ENCODE measurements at regions not wholly inside any gene's neighbourhood (a gene's known extent, or its start where the extent isn't known, plus 50 kb on each side); places are given as distances from the start of the nearest gene placed in this dataset.
"Not testable (repeated sequence)": the region's sequence is repeated elsewhere in the genome, so short reads cannot be mapped to it uniquely, and the experiment has no call there.

- not testable (repeated sequence) for DNase-seq
Observed at GRCh38 chr2:215889240-215889969, 123.9 kb downstream of the MREG start.

GRCh38 chr2:215888680-215889079 lies 124.7 kb downstream of the MREG start:
- DNase-seq: no peak

GRCh38 chr2:215887303-215887702 lies 126.0 kb downstream of the MREG start:
- no peak for DNase-seq

- no peak for DNase-seq
Observed at GRCh38 chr2:215886022-215886421, 127.3 kb downstream of the MREG start.

- DNase-seq: no peak
Observed at GRCh38 chr2:215885536-215885935, 127.8 kb downstream of the MREG start.

GRCh38 chr2:215884451-215885087 lies 128.8 kb downstream of the MREG start:
- DNase-seq: no peak

GRCh38 chr2:215883799-215884198 lies 129.6 kb downstream of the MREG start:
- DNase-seq: no peak

- no peak for DNase-seq
Observed at GRCh38 chr2:215882689-215883088, 130.7 kb downstream of the MREG start.

GRCh38 chr2:215881582-215881981 lies 131.8 kb downstream of the MREG start:
- no peak for DNase-seq

- no peak for DNase-seq
Observed at GRCh38 chr2:215880970-215881369, 132.4 kb downstream of the MREG start.

- DNase-seq: no peak
Observed at GRCh38 chr2:215879977-215880940, 133.1 kb downstream of the MREG start.

- no peak for DNase-seq
Observed at GRCh38 chr2:215879331-215879730, 134.0 kb downstream of the MREG start.

- DNase-seq: no peak
Observed at GRCh38 chr2:215878476-215879063, 134.8 kb downstream of the MREG start.

GRCh38 chr2:215876937-215877238 lies 136.5 kb downstream of the MREG start:
- no peak for DNase-seq

- DNase-seq: no peak
Observed at GRCh38 chr2:215876139-215876936, 137.0 kb downstream of the MREG start.

GRCh38 chr2:215874418-215874817 lies 138.9 kb downstream of the MREG start:
- no peak for DNase-seq

GRCh38 chr2:215870986-215871385 lies 142.4 kb downstream of the MREG start:
- no peak for DNase-seq

GRCh38 chr2:215870088-215870490 lies 143.3 kb downstream of the MREG start:
- DNase-seq: no peak

GRCh38 chr2:215868846-215869543 lies 144.4 kb downstream of the MREG start:
- DNase-seq: no peak

- no peak for DNase-seq
Observed at GRCh38 chr2:215866606-215867005, 146.7 kb downstream of the MREG start.

GRCh38 chr2:215863687-215864086 lies 149.7 kb downstream of the MREG start:
- no peak for DNase-seq

GRCh38 chr2:215862351-215862771 lies 151.0 kb downstream of the MREG start:
- no peak for DNase-seq
